Nephron progenitor cell (in vitro differentiated cells): ENCODE measurements at regions not wholly inside any gene's neighbourhood (a gene's known extent, or its start where the extent isn't known, plus 50 kb on each side); places are given as distances from the start of the nearest gene placed in this dataset.

ENCODE experiments used
- DNase-seq: peaks from one replicate; pipeline ENCODE4 v3.0.0; 2021
- H3K27ac Mint-ChIP-seq: 2 replicates; pipeline ENCODE4 v1.8.0; 2021; ENCODE audit warnings: mild to moderate bottlenecking, moderate library complexity, mixed read lengths
- H3K27me3 Mint-ChIP-seq: 2 replicates; pipeline ENCODE4 v1.8.0; 2021; ENCODE audit warnings: mild to moderate bottlenecking, low read depth, mixed read lengths; ENCODE audit not compliant: poor library complexity
- H3K36me3 Mint-ChIP-seq: 2 replicates; pipeline ENCODE4 v1.8.0; 2021; ENCODE audit warnings: low read depth, mixed read lengths
- H3K4me1 Mint-ChIP-seq: 2 replicates; pipeline ENCODE4 v1.8.0; 2021; ENCODE audit warnings: mixed read lengths
- H3K4me3 Mint-ChIP-seq: 2 replicates; pipeline ENCODE4 v1.8.0; 2021; ENCODE audit warnings: mild to moderate bottlenecking, moderate library complexity, mixed read lengths
- H3K9me3 Mint-ChIP-seq: 2 replicates; pipeline ENCODE4 v1.8.0; 2021; ENCODE audit warnings: mild to moderate bottlenecking, moderate library complexity, mixed read lengths
- TF ChIP-seq, protein P1 (sequence below): fragments of 200-600 bp; sonication (generic); IDR thresholded peaks from 2 replicates; pipeline ENCODE4 v1.5.0; 2021; ENCODE audit warnings: antibody characterized with exemption

DNA sequence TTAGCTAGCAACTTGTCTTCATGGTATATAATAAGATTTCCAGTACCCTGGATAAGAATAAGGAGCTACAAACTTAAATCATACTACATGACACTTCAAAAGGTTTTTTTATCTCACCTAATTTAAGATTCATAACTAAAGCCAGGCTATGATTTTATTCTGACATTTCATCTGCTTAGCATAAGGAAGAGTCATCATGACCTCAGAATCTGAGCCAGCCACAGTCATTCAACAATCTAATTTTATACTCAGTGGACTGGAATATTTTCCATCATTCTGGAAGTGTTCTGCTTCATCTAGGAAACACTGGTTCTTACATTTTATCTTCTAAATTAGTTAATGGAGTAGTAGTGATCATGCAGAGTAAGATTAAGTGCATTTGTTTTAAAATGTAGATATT lies 102.1 kb upstream of the KCND2 start:
- Mint-ChIP-seq H3K27ac (no peak overlapping the region), H3K36me3 (no peaks in the 10 kb centered on the region), H3K27me3 (no peaks in the 10 kb centered on the region), H3K4me3 (no peak overlapping the region), H3K9me3 (peaks cover 5% of the 10 kb centered on the region), H3K4me1 (no peaks in the 10 kb centered on the region)
- TF ChIP-seq, protein P1, sequence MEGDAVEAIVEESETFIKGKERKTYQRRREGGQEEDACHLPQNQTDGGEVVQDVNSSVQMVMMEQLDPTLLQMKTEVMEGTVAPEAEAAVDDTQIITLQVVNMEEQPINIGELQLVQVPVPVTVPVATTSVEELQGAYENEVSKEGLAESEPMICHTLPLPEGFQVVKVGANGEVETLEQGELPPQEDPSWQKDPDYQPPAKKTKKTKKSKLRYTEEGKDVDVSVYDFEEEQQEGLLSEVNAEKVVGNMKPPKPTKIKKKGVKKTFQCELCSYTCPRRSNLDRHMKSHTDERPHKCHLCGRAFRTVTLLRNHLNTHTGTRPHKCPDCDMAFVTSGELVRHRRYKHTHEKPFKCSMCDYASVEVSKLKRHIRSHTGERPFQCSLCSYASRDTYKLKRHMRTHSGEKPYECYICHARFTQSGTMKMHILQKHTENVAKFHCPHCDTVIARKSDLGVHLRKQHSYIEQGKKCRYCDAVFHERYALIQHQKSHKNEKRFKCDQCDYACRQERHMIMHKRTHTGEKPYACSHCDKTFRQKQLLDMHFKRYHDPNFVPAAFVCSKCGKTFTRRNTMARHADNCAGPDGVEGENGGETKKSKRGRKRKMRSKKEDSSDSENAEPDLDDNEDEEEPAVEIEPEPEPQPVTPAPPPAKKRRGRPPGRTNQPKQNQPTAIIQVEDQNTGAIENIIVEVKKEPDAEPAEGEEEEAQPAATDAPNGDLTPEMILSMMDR = no peak
- DNase-seq = no peak

DNA sequence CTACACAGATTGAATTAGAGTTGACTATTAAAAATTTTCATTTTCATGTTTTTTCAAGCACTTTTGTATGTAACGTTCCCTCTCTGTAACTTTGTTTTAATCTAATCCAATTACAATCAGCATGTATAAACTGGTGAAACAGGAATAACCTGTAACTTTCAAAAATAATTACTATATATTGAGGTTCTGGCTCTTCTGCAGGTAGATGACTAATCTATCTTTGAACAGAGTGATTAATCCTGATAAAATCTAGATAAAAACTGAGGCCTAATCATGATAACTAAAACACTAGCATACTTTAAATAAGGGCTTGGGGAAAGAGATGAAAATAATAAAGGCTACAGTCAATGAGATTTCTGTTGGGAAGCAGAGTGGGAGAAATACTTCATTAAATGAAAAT lies 101.6 kb upstream of the KCND2 start:
- Mint-ChIP-seq H3K27me3 (no peaks in the 10 kb centered on the region), H3K36me3 (no peaks in the 10 kb centered on the region), H3K4me3 (no peak overlapping the region), H3K4me1 (no peaks in the 10 kb centered on the region), H3K9me3 (peaks cover 5% of the 10 kb centered on the region), H3K27ac (no peak overlapping the region)
- DNase-seq = no peak
- TF ChIP-seq, protein P1 = no peak

DNA sequence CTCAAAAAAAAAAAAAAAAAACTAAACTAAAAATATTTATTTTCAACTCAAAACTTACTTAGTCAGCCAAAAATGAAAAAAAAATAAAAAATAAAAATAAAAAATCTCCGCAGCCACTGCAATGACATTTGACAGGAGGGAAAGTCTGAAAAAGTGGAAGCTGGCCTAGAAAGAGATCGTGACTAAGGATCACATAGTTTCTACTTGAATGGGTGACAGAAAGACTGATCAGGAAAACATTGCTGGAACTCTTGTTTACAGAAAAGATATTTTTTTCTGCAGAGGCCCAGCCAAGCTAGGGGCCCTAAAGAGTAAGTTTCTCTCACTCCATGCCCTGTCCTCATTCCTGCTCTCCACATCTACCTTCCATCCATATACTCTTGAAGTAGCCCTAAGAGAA lies 92.8 kb upstream of the KCND2 start:
- no peak for DNase-seq
- Mint-ChIP-seq H3K9me3 (no peaks in the 10 kb centered on the region), H3K27me3 (no peaks in the 10 kb centered on the region), H3K36me3 (no peaks in the 10 kb centered on the region), H3K4me1 (no peaks in the 10 kb centered on the region), H3K27ac (no peak overlapping the region), H3K4me3 (no peak overlapping the region)
- TF ChIP-seq, protein P1 = no peak

- no peak for DNase-seq
- no peaks in the 10 kb centered on the region for H3K36me3 Mint-ChIP-seq
- H3K27ac Mint-ChIP-seq = no peak overlapping the region
- no peaks in the 10 kb centered on the region for H3K27me3 Mint-ChIP-seq
- TF ChIP-seq, protein P1 = no peak
- H3K4me1 Mint-ChIP-seq = no peaks in the 10 kb centered on the region
- H3K9me3 Mint-ChIP-seq = no peaks in the 10 kb centered on the region
- no peak overlapping the region for H3K4me3 Mint-ChIP-seq
Observed at GRCh38 chr7:120181499-120181898, 91.5 kb upstream of the KCND2 start.

DNA sequence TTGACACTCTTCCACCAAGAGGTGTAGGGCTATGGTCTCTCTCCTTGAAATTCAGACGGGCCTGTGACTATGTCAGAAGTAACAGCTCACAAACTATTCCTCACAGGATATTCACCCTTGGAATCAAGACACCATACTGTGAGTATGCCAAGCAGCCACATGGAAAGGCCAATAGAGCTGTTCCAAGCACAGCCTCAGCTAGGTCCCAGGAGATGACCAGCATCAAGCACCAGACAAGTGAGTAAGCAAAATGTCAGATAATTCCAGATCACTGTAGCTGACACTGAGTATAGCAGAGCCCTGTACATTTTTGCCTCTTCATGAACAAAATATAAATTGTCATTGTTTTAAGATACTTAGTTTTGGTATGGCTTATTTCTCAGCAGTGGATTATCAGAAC lies 88.1 kb upstream of the KCND2 start:
- no peak for DNase-seq
- Mint-ChIP-seq H3K4me3 (no peak overlapping the region), H3K9me3 (no peaks in the 10 kb centered on the region), H3K4me1 (no peaks in the 10 kb centered on the region), H3K27ac (no peak overlapping the region), H3K27me3 (no peaks in the 10 kb centered on the region), H3K36me3 (no peaks in the 10 kb centered on the region)
- TF ChIP-seq, protein P1 = no peak

DNA sequence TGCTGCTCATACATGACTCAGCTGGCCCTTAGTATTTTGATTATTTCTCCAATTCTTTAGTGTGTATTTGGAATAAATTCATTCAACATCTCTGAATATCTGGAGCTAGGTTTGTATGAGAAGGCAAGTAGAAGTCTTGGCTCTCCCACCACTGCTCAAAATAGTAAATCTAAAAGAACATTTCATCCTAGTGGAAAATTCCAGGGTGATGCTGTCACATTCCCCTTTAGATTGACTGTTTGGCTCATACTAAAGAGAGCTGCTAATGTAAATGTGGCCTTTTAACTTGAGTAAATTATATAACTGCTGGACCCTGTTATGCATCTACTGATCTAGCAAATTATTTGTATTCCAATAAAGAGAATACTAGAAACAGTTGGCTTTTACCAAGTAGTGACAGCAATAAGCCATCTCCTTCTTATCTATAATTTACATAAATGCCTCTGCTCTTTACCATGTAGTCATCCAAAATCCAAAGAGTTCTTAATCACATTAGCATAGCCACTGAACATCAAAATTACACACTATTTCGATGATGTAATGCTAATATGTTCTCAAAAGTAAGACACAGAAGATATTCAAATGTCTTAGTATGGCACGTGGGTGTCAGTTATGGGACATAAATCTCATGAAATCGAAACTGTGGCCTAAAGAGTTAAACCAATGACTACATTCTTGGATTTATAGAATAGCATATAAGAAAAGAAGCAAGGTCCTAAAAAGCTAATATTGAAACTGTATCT lies 86.9 kb upstream of the KCND2 start:
- Mint-ChIP-seq H3K9me3 (no peaks in the 10 kb centered on the region), H3K27ac (no peak overlapping the region), H3K4me1 (no peaks in the 10 kb centered on the region), H3K27me3 (no peaks in the 10 kb centered on the region), H3K36me3 (no peaks in the 10 kb centered on the region), H3K4me3 (no peak overlapping the region)
- TF ChIP-seq, protein P1 = no peak
- no peak for DNase-seq
